ENCODE measurements at regions not wholly inside any gene's neighbourhood (a gene's known extent, or its start where the extent isn't known, plus 50 kb on each side); places are given as distances from the start of the nearest gene placed in this dataset.

DNA sequence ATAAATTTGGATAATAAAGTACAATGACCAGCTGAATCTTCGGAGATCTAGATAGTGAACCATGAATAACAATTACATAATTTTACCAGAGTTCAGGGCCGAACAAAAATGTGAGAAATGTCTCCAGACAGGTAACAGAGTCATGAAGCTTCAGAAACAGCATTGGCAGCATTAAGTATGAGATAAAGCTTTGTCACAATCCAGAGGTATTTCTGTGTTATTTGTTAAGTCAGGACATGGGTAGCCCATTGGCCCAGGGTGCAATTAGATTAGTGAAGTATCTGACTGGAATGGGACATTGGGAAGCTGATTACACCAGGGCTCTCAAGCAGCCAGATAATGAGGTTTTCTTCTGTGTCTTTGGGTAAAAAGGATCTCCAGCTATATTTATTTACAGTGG is 184.2 kb upstream of the PPP1R3A start:
- TF ChIP-seq POLR2A (IDR thresholded peaks at IDR 0.05) (no peak), CTCF (IDR thresholded peaks at IDR 0.05) (no peak)

Data from esophagus squamous epithelium (tissue), 4 donors.